Ascending aorta (tissue), 2 donors: ENCODE measurements at regions not wholly inside any gene's neighbourhood (a gene's known extent, or its start where the extent isn't known, plus 50 kb on each side); places are given as distances from the start of the nearest gene placed in this dataset.
"Not testable (repeated sequence)": the region's sequence is repeated elsewhere in the genome, so short reads cannot be mapped to it uniquely, and the experiment has no call there.

ENCODE experiments used
- DNase-seq, 2 donors: peaks; one replicate each; pipeline ENCODE4 v3.0.0-alpha.2; 2019; ENCODE audit warnings: low spot score in 2 of 2
- H3K27ac ChIP-seq, 2 donors: fragments of 200-600 bp; sonication (generic); one replicate each; pipeline ENCODE4 v1.5.1; 2016 to 2017; ENCODE audit warnings: mild to moderate bottlenecking in 1 of 2
- H3K27me3 ChIP-seq: fragments of 200-600 bp; sonication (generic); one replicate; pipeline ENCODE4 v1.5.1; 2017
- H3K36me3 ChIP-seq, 2 donors: fragments of 200-600 bp; sonication (generic); one replicate each; pipeline ENCODE4 v1.5.1; 2016
- H3K4me1 ChIP-seq, 2 donors: fragments of 200-600 bp; sonication (generic); one replicate each; pipeline ENCODE4 v1.5.1; 2016 to 2017; ENCODE audit warnings: mild to moderate bottlenecking in 1 of 2
- H3K4me3 ChIP-seq, 2 donors: fragments of 200-600 bp; sonication (generic); one replicate each; pipeline ENCODE4 v1.5.1; 2016 to 2017; ENCODE audit warnings: mild to moderate bottlenecking in 1 of 2
- H3K9me3 ChIP-seq, 2 donors: fragments of 200-600 bp; sonication (generic); one replicate each; pipeline ENCODE4 v1.5.1; 2016
- CTCF ChIP-seq, 3 experiments: fragments of 200-600 bp in 2 of 3; fragments of 450-650 bp in 1 of 3; sonication (generic) in 2 of 3; IDR thresholded peaks; one replicate each; pipeline ENCODE4 v1.5.1; 2016 to 2019; ENCODE audit warnings: antibody characterized with exemption in 3 of 3, mild to moderate bottlenecking in 1 of 3, moderate library complexity in 1 of 3
- intact Hi-C: fragments of 100-400 bp; cut with DNase I; formaldehyde crosslinking; loops from one replicate; pipeline ENCODE4 v1.15.1; 2023

GRCh38 chr1:194866153-194866552 is 1679.7 kb upstream of the B3GALT2 start:
- DNase-seq: no peak
- Histone ChIP-seq H3K4me3 (no peak overlapping the region), H3K4me1 (no peaks in the 10 kb centered on the region), H3K36me3 (no peaks in the 10 kb centered on the region), H3K27ac (no peak overlapping the region), H3K9me3 (no peaks in the 10 kb centered on the region), H3K27me3 (no peaks in the 10 kb centered on the region)
- intact Hi-C loops: no loop called here
- TF ChIP-seq CTCF (IDR thresholded peaks at IDR 0.05): no peak

- Histone ChIP-seq H3K27ac (no peak overlapping the region), H3K4me1 (no peaks in the 10 kb centered on the region), H3K4me3 (no peak overlapping the region), H3K27me3 (no peaks in the 10 kb centered on the region), H3K9me3 (no peaks in the 10 kb centered on the region), H3K36me3 (no peaks in the 10 kb centered on the region)
- no peak for TF ChIP-seq CTCF (IDR thresholded peaks at IDR 0.05)
- DNase-seq: no peak
- intact Hi-C loops: no loop called here
Observed at GRCh38 chr1:194865383-194865782, 1679.0 kb upstream of the B3GALT2 start.

GRCh38 chr1:194862129-194862528 is 1675.7 kb upstream of the B3GALT2 start:
- no peak for TF ChIP-seq CTCF (IDR thresholded peaks at IDR 0.05)
- intact Hi-C loops: no loop called here
- Histone ChIP-seq H3K27ac (no peak overlapping the region), H3K36me3 (no peaks in the 10 kb centered on the region), H3K4me3 (no peak overlapping the region), H3K9me3 (no peaks in the 10 kb centered on the region), H3K27me3 (no peaks in the 10 kb centered on the region), H3K4me1 (no peaks in the 10 kb centered on the region)
- no peak for DNase-seq

GRCh38 chr1:194860248-194861201 is 1674.1 kb upstream of the B3GALT2 start:
- Histone ChIP-seq H3K27me3 (no peaks in the 10 kb centered on the region), H3K27ac (no peak overlapping the region), H3K9me3 (no peaks in the 10 kb centered on the region), H3K36me3 (no peaks in the 10 kb centered on the region), H3K4me3 (no peak overlapping the region), H3K4me1 (no peaks in the 10 kb centered on the region)
- intact Hi-C loops: no loop called here
- no peak for TF ChIP-seq CTCF (IDR thresholded peaks at IDR 0.05)
- no peak for DNase-seq

- H3K36me3 ChIP-seq, H3K4me3 ChIP-seq, H3K27ac ChIP-seq, H3K27me3 ChIP-seq, intact Hi-C loops, DNase-seq, H3K4me1 ChIP-seq, H3K9me3 ChIP-seq: not testable (repeated sequence)
Observed at GRCh38 chr1:194859481-194860154, 1673.2 kb upstream of the B3GALT2 start.

GRCh38 chr1:194858811-194859480 is 1672.5 kb upstream of the B3GALT2 start:
- intact Hi-C loops: not testable (repeated sequence)

More at GRCh38 chr1:194858811-194859480, 1672.5 kb upstream of the B3GALT2 start:
- DNase-seq, H3K36me3 ChIP-seq, H3K9me3 ChIP-seq, H3K27ac ChIP-seq, H3K4me1 ChIP-seq, H3K27me3 ChIP-seq, H3K4me3 ChIP-seq: not testable (repeated sequence)
